K562 (cell line): ENCODE measurements at regions not wholly inside any gene's neighbourhood (a gene's known extent, or its start where the extent isn't known, plus 50 kb on each side); places are given as distances from the start of the nearest gene placed in this dataset.

Experiments used
- ATAC-seq: fragments of 200-7000 bp; cut with Tn5 transposase; 3 replicates; pipeline ENCODE4 v1.9.1; 2020; ENCODE audit warnings: moderate library complexity
- BruUV-seq: library from RNA; stranded (reverse); fragments of 400-500 nt; replicated peaks from 2 replicates; lab custom pipeline; 2021; lab: Mats Ljungman, UMichigan
- CTCF ChIA-PET: fragments of 300-600 bp; formaldehyde crosslinking; extraction: SDS; loops from one replicate; lab custom pipeline; 2021; ENCODE audit warnings: low intra/inter-chr PET ratio; lab: Yijun Ruan, JAX
- POLR2A ChIA-PET: fragments of 300-600, 350-650 bp; sonication (Branson Sonifier 250); formaldehyde crosslinking; extraction: SDS; loops from one replicate; lab custom pipeline; 2021; ENCODE audit warnings: antibody characterized with exemption, inconsistent platforms; lab: Yijun Ruan, JAX
- DNase-seq, 4 experiments: peaks; one replicate each; pipeline versions ENCODE4 v3.0.0 to v3.0.0-alpha.2; 2011 to 2018; ENCODE audit warnings: low spot score in 3 of 4, mixed read lengths in 3 of 4; ENCODE audit errors: extremely low read depth in 1 of 4
- FAIRE-seq: peaks from 2 replicates; lab custom pipeline; 2011; peaks lifted over from hg19 to GRCh38; lab: Jason Lieb, UNC
- H2AFZ ChIP-seq: 2 replicates; pipeline ENCODE4 v1.6.0; 2011; ENCODE audit warnings: low read depth, low read length, control low read depth, inconsistent platforms
- H3K27ac ChIP-seq: fragments of 200-600 bp; 3 replicates; pipeline ENCODE4 v1.8.0; 2011; ENCODE audit warnings: low read depth, mild to moderate bottlenecking, control low read depth, inconsistent platforms, low read length, moderate library complexity, mixed read lengths; ENCODE audit errors: extremely low read depth
- H3K27me3 ChIP-seq, 2 experiments: fragments of 300-600 bp in 1 of 2; 2 replicates in 1 of 2; 3 replicates in 1 of 2; pipeline versions ENCODE4 v1.6.0 to v1.8.0; 2011; ENCODE audit warnings: inconsistent platforms in 2 of 2, low read length in 2 of 2, mild to moderate bottlenecking in 1 of 2, mixed read lengths in 1 of 2, moderate library complexity in 1 of 2; ENCODE audit not compliant: control insufficient read depth in 2 of 2, insufficient read depth in 2 of 2
- H3K36me3 ChIP-seq: fragments of 300-600 bp; 3 replicates; pipeline ENCODE4 v1.8.0; 2011; ENCODE audit warnings: mild to moderate bottlenecking, low read length, inconsistent platforms; ENCODE audit not compliant: control insufficient read depth, insufficient read depth
- H3K4me1 ChIP-seq, 2 experiments: fragments of 200-600 bp in 1 of 2; replicated peaks in 1 of 2; 2 replicates in 1 of 2; 3 replicates in 1 of 2; pipeline versions ENCODE4 v1.5.1 to v1.8.0; 2011; ENCODE audit warnings: inconsistent platforms in 2 of 2, low read length in 2 of 2, mild to moderate bottlenecking in 1 of 2, mixed read lengths in 1 of 2, moderate library complexity in 1 of 2; ENCODE audit not compliant: control insufficient read depth in 2 of 2, insufficient read depth in 2 of 2
- H3K4me2 ChIP-seq: 2 replicates; pipeline ENCODE4 v1.6.1; 2011; ENCODE audit warnings: low read length, control low read depth, inconsistent platforms, mixed read lengths; ENCODE audit not compliant: insufficient read depth
- H3K4me3 ChIP-seq: fragments of 200-600 bp; sonication (generic), shearing (Covaris generic); 2 replicates; pipeline ENCODE4 v1.5.1; 2016; ENCODE audit warnings: control low read depth, inconsistent platforms
- H3K79me2 ChIP-seq: fragments of 200-600 bp; 3 replicates; pipeline ENCODE4 v1.8.0; 2011; ENCODE audit warnings: low read length, inconsistent platforms; ENCODE audit not compliant: control insufficient read depth, insufficient read depth
- H3K9ac ChIP-seq, 2 experiments: 2 replicates each; pipeline versions ENCODE4 v1.6.0 to v1.6.1; 2011; ENCODE audit warnings: low read depth in 2 of 2, low read length in 2 of 2, control low read depth in 1 of 2, inconsistent platforms in 1 of 2, mild to moderate bottlenecking in 1 of 2, mixed read lengths in 1 of 2; ENCODE audit not compliant: insufficient read depth in 1 of 2
- H3K9me1 ChIP-seq: one replicate; pipeline ENCODE4 v1.6.0; 2011; ENCODE audit warnings: inconsistent platforms, mild to moderate bottlenecking, low read length, moderate library complexity; ENCODE audit not compliant: control insufficient read depth, insufficient read depth
- H3K9me3 ChIP-seq: replicated peaks from 2 replicates; pipeline ENCODE4 v1.5.1; 2011; ENCODE audit warnings: low read depth, low read length, inconsistent platforms; ENCODE audit not compliant: control insufficient read depth, insufficient read depth
- H4K20me1 ChIP-seq: replicated peaks from 2 replicates; pipeline ENCODE4 v1.6.1; 2011; ENCODE audit warnings: low read length, inconsistent platforms, mixed read lengths; ENCODE audit not compliant: control insufficient read depth, insufficient read depth
- AFF1 ChIP-seq, 2 experiments: fragments of 450-650 bp; IDR thresholded peaks; 2 replicates each; pipeline ENCODE4 v1.6.1; 2018; ENCODE audit warnings: mild to moderate bottlenecking in 2 of 2, low read depth in 1 of 2; ENCODE audit not compliant: partially characterized antibody in 2 of 2
- C11orf30 ChIP-seq: fragments of 450-650 bp; IDR thresholded peaks from 2 replicates; pipeline ENCODE4 v1.6.1; 2016; ENCODE audit warnings: low read depth, mild to moderate bottlenecking
- CEBPZ ChIP-seq: fragments of 150-350 bp; IDR thresholded peaks from 2 replicates; pipeline ENCODE4 v1.6.1; 2014; ENCODE audit warnings: low read depth, mild to moderate bottlenecking, low read length, borderline replicate concordance
- EHMT2 ChIP-seq: fragments of 450-650 bp; IDR thresholded peaks from 2 replicates; pipeline ENCODE4 v1.6.1; 2018; ENCODE audit warnings: antibody characterized with exemption
- KDM1A ChIP-seq, 2 experiments: fragments of 450-650 bp; IDR thresholded peaks; 2 replicates each; pipeline ENCODE4 v1.6.1; 2016; ENCODE audit warnings: mild to moderate bottlenecking in 2 of 2
- MAFG ChIP-seq: fragments of 450-650 bp; conservative IDR thresholded peaks from 2 replicates; pipeline ENCODE4 v1.6.1; 2016; ENCODE audit warnings: missing genetic modification characterization, missing compliant biosample characterization
- MAFK ChIP-seq: IDR thresholded peaks from 2 replicates; pipeline ENCODE4 v1.6.1; 2011; ENCODE audit warnings: low read length, improper control_type of control experiment
- PHF8 ChIP-seq: fragments of 200-600 bp; sonication (generic); IDR thresholded peaks from 2 replicates; pipeline ENCODE4 v1.6.1; 2012; ENCODE audit warnings: mixed run types, mild to moderate bottlenecking, inconsistent platforms, low read length, moderate library complexity, borderline replicate concordance
- PHTF2 ChIP-seq: fragments of 250-450 bp; sonication (Bioruptor Pico); IDR thresholded peaks from 2 replicates; pipeline ENCODE4 v1.5.0; 2021; ENCODE audit warnings: mild to moderate bottlenecking
- POU5F1 ChIP-seq: fragments of 150-350 bp; IDR thresholded peaks from 2 replicates; pipeline ENCODE4 v1.6.1; 2014; ENCODE audit warnings: borderline replicate concordance, low read length, low read depth, mild to moderate bottlenecking; ENCODE audit not compliant: partially characterized antibody
- SPI1 ChIP-seq: IDR thresholded peaks from 2 replicates; pipeline ENCODE4 v1.6.1; 2011; ENCODE audit warnings: low read depth, low read length, control low read depth, borderline replicate concordance
- SREBF1 ChIP-seq: fragments of 150-350 bp; IDR thresholded peaks from 2 replicates; pipeline ENCODE4 v1.6.1; 2014; ENCODE audit warnings: antibody characterized with exemption, low read depth, low read length, borderline replicate concordance
- STAT5B ChIP-seq: fragments of 250-450 bp; sonication (Bioruptor Pico); IDR thresholded peaks from 2 replicates; pipeline ENCODE4 v1.8.0; 2021; ENCODE audit warnings: mild to moderate bottlenecking, inconsistent platforms
- TARDBP ChIP-seq: fragments of 450-650 bp; IDR thresholded peaks from 2 replicates; pipeline ENCODE4 v1.6.1; 2016
- TRIM28 ChIP-seq: fragments of 450-650 bp; IDR thresholded peaks from 2 replicates; pipeline ENCODE4 v1.6.1; 2017
- ZC3H11A ChIP-seq: IDR thresholded peaks from 2 replicates; pipeline ENCODE4 v1.6.1; 2012; ENCODE audit warnings: low read depth, low read length, improper control_type of control experiment
- ZNF197 ChIP-seq: fragments of 200-800 bp; sonication (Bioruptor generic); IDR thresholded peaks from 2 replicates; pipeline ENCODE4 v1.6.1; 2016; ENCODE audit warnings: low read depth, missing genetic modification characterization, missing compliant biosample characterization
- WGBS: fragments of 100-300 bp; shearing (Covaris generic); methylation state at CpG from one replicate; pipeline ENCODE4 v1.1.6; 2016; ENCODE audit warnings: low coverage, mixed read lengths; ENCODE audit not compliant: insufficient coverage; ENCODE audit errors: missing lambda C conversion rate; 5-methylcytosine and 5-hydroxymethylcytosine counted together
- in situ Hi-C: fragments of 300-500 bp; cut with MboI; formaldehyde crosslinking; loops from 4 replicates; pipeline ENCODE4 v1.15.0; 2018; ENCODE audit warnings: inconsistent platforms, mixed read lengths
- intact Hi-C: fragments of 100-400 bp; cut with micrococcal nuclease; formaldehyde crosslinking; loops from 2 replicates; pipeline ENCODE4 v1.14.2; 2022

- ATAC-seq: no peak
- H3K4me2 ChIP-seq: no peak overlapping the region
- H3K27ac ChIP-seq: no peak overlapping the region
- WGBS: 0% methylated on average over 1 of the region's 1 CpG
- H3K4me3 ChIP-seq: no peak overlapping the region
- ChIA-PET CTCF (no interaction called here), POLR2A (no interaction called here)
- intact Hi-C loops (no loop called here), in situ Hi-C loops (no loop called here)
- H3K36me3 ChIP-seq: no peaks in the 10 kb centered on the region
- no peak overlapping the region for H3K9ac ChIP-seq
- H3K79me2 ChIP-seq: no peaks in the 10 kb centered on the region
- H3K9me3 ChIP-seq: no peaks in the 10 kb centered on the region; the same call in 1 of the 2 replicates
- H3K27me3 ChIP-seq: no peaks in the 10 kb centered on the region
- no peaks in the 10 kb centered on the region for H4K20me1 ChIP-seq
- BruUV-seq: no TSS peak
- H2AFZ ChIP-seq: no peak overlapping the region
- H3K4me1 ChIP-seq: no peaks in the 10 kb centered on the region
- no peak for FAIRE-seq
- DNase-seq: no peak
- no peaks in the 10 kb centered on the region for H3K9me1 ChIP-seq
- no peak for TF ChIP-seq ZC3H11A
- TF ChIP-seq CEBPZ: no peak
- TF ChIP-seq ZNF197 (CRISPR knock-in tag): no peak
- no peak for TF ChIP-seq TARDBP
- TF ChIP-seq STAT5B (CRISPR knock-in tag): no peak
- TF ChIP-seq SREBF1: no peak
- TF ChIP-seq PHTF2 (CRISPR knock-in tag): no peak
- no peak for TF ChIP-seq PHF8
- peak; percentile 42 for TF ChIP-seq C11orf30
- TF ChIP-seq POU5F1: no peak
- TF ChIP-seq KDM1A (IDR thresholded peaks at IDR 0.05): no peak
- TF ChIP-seq MAFG: peak; percentile 33
- TF ChIP-seq AFF1 (IDR thresholded peaks at IDR 0.05; ENCODE audit: low read depth in 1 of 2, partially characterized antibody in 2 of 2): no peak
- TF ChIP-seq MAFK: peak; percentile 79
- TF ChIP-seq SPI1: no peak
- no peak for TF ChIP-seq TRIM28
- no peak for TF ChIP-seq EHMT2
Observed at GRCh38 chr4:30842142-30842541, 122.0 kb downstream of the PCDH7 start.
